ENCODE measurements at regions not wholly inside any gene's neighbourhood (a gene's known extent, or its start where the extent isn't known, plus 50 kb on each side); places are given as distances from the start of the nearest gene placed in this dataset.
"Not testable (repeated sequence)": the region's sequence is repeated elsewhere in the genome, so short reads cannot be mapped to it uniquely, and the experiment has no call there.

GRCh38 chr3:106349191-106349881 lies 480.5 kb upstream of the CBLB start:
- TF ChIP-seq, protein P1, sequence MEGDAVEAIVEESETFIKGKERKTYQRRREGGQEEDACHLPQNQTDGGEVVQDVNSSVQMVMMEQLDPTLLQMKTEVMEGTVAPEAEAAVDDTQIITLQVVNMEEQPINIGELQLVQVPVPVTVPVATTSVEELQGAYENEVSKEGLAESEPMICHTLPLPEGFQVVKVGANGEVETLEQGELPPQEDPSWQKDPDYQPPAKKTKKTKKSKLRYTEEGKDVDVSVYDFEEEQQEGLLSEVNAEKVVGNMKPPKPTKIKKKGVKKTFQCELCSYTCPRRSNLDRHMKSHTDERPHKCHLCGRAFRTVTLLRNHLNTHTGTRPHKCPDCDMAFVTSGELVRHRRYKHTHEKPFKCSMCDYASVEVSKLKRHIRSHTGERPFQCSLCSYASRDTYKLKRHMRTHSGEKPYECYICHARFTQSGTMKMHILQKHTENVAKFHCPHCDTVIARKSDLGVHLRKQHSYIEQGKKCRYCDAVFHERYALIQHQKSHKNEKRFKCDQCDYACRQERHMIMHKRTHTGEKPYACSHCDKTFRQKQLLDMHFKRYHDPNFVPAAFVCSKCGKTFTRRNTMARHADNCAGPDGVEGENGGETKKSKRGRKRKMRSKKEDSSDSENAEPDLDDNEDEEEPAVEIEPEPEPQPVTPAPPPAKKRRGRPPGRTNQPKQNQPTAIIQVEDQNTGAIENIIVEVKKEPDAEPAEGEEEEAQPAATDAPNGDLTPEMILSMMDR (conservative IDR thresholded peaks at IDR 0.05; ENCODE audit: low read depth, low read length), result no peak
- no peak overlapping the region for H3K4me3 ChIP-seq (ENCODE audit: low read depth, low read length)
- DNase-seq (ENCODE audit: low read depth), result no peak

GRCh38 chr3:106355873-106356272 lies 487.1 kb upstream of the CBLB start:
- DNase-seq (ENCODE audit: low read depth), result no peak
- H3K4me3 ChIP-seq (ENCODE audit: low read depth, low read length), result no peak overlapping the region
- TF ChIP-seq, protein P1 (conservative IDR thresholded peaks at IDR 0.05; ENCODE audit: low read depth, low read length), result no peak

DNA sequence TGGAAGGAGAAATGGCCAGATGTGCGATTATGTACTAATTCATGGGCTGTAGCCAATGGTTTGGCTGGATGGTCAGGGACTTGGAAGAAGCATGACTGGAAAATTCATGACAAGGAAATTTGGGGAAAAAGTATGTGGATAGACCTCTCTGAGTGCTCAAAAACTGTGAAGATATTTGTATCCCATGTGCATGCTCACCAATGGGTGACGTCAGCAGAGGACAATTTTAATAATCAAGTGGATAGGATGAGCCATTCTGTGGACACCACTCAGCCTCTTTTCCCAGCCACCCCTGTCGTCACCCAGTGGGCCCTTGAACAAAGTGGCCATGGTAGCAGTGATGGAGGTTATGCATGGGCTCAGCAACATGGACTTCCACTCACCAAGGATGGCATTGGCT lies 490.9 kb upstream of the CBLB start:
- H3K4me3 ChIP-seq (ENCODE audit: low read depth, low read length), result no peak overlapping the region
- DNase-seq (ENCODE audit: low read depth), result no peak
- TF ChIP-seq, protein P1 (conservative IDR thresholded peaks at IDR 0.05; ENCODE audit: low read depth, low read length), result no peak

- DNase-seq (ENCODE audit: low read depth); H3K4me3 ChIP-seq (ENCODE audit: low read depth, low read length): not testable (repeated sequence)
Measured at GRCh38 chr3:106360901-106361300, 492.1 kb upstream of the CBLB start.

- no peak for DNase-seq (ENCODE audit: low read depth)
Measured at GRCh38 chr3:106364477-106364876, 495.7 kb upstream of the CBLB start.

DNA sequence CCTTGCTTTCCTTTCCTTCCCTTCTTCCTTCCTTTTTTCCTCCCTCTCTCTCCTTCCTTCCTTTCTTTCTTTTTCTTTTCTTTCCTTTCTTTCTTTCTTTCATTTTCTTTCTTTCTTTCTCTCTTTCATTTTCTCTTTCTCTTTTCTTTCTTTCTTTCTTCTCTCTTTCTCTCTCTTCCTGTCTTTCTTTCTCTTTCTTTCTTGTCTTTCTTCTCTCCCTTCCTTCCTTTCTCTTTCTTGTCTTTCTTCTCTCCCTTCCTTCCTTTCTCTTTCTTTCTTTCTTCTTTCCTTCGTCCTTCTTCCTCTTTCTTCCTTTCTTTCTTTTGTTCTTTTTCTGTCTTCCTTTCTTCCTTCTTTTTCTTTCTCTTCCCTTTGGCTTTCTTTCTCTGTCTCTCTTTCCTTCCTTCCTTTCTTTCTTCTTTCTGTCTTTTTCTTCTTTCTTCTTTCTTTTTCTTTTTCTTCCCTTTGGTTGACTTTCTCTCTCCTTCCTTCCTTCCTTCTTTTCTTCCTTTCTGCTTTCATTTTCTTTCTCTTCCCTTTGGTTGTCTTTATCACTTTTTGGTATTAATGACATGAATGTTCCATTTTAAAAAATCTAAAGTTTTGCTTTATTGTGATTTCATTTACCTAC lies 496.4 kb upstream of the CBLB start:
- TF ChIP-seq, protein P1 (conservative IDR thresholded peaks at IDR 0.05; ENCODE audit: low read depth, low read length), result no peak
- no peak overlapping the region for H3K4me3 ChIP-seq (ENCODE audit: low read depth, low read length)
- DNase-seq (ENCODE audit: low read depth), result no peak

More at GRCh38 chr3:106364477-106364876, 495.7 kb upstream of the CBLB start:
- no peak overlapping the region for H3K4me3 ChIP-seq (ENCODE audit: low read depth, low read length)
- TF ChIP-seq, protein P1 (conservative IDR thresholded peaks at IDR 0.05; ENCODE audit: low read depth, low read length), result no peak

DNA sequence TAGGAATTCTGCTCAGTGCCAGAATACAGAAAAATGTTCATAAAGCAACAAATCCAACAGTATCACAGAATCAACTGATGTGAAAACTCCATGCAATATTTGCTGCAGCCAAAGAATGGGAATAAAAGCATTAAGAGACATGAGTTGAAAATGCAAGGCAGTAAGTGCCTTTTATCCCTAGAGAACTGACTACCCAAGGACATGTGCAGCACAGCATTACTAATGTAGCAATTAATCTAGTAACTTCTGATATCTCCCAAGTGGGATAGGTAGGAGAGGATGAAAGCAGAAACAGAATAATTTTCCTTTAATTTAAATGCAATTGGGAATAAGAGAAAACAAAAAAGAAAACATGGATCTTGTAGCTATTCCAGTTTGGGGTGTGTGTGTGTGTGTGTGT lies 497.5 kb upstream of the CBLB start:
- TF ChIP-seq, protein P1 (conservative IDR thresholded peaks at IDR 0.05; ENCODE audit: low read depth, low read length), result no peak
- no peak for DNase-seq (ENCODE audit: low read depth)
- H3K4me3 ChIP-seq (ENCODE audit: low read depth, low read length), result no peak overlapping the region
